Tibial nerve (tissue), 4 donors: ENCODE measurements at regions not wholly inside any gene's neighbourhood (a gene's known extent, or its start where the extent isn't known, plus 50 kb on each side); places are given as distances from the start of the nearest gene placed in this dataset.

Experiments
- DNase-seq, 2 donors: peaks; one replicate each; pipeline ENCODE4 v3.0.0-alpha.2; 2019; ENCODE audit warnings: low spot score in 2 of 2
- H3K27ac ChIP-seq, 4 donors: fragments of 200-600 bp; sonication (generic) in 3 of 4; one replicate each; pipeline ENCODE4 v1.5.1; 2017 to 2019; ENCODE audit warnings: mild to moderate bottlenecking in 1 of 4
- H3K27me3 ChIP-seq, 2 donors: fragments of 200-600 bp; sonication (generic) in 1 of 2; one replicate each; pipeline versions ENCODE4 v1.5.1 to v1.6.0; 2017 to 2019
- H3K36me3 ChIP-seq, 3 donors: fragments of 200-600 bp; sonication (generic); one replicate each; pipeline ENCODE4 v1.5.1; 2018 to 2019
- H3K4me1 ChIP-seq, 4 donors: fragments of 200-600 bp; sonication (generic) in 3 of 4; one replicate each; pipeline ENCODE4 v1.5.1; 2017 to 2019
- H3K4me3 ChIP-seq, 4 donors: fragments of 200-600 bp; sonication (generic) in 3 of 4; one replicate each; pipeline ENCODE4 v1.5.1; 2017 to 2019; ENCODE audit warnings: mild to moderate bottlenecking in 1 of 4, moderate library complexity in 1 of 4
- H3K9me3 ChIP-seq, 4 donors: fragments of 200-600 bp; sonication (generic) in 3 of 4; one replicate each; pipeline ENCODE4 v1.5.1; 2017 to 2019
- CTCF ChIP-seq, 5 experiments: fragments of 200-600 bp in 3 of 5; fragments of 450-650 bp in 2 of 5; sonication (generic) in 3 of 5; IDR thresholded peaks; one replicate each; pipeline ENCODE4 v1.5.1; 2016 to 2019; ENCODE audit warnings: antibody characterized with exemption in 5 of 5, mild to moderate bottlenecking in 3 of 5, moderate library complexity in 2 of 5
- EP300 ChIP-seq, 2 donors: sonication (generic); formaldehyde crosslinking; IDR thresholded peaks; one replicate each; pipeline ENCODE4 v1.6.1; 2017; ENCODE audit warnings: antibody characterized with exemption in 2 of 2, mild to moderate bottlenecking in 1 of 2
- POLR2A ChIP-seq, 2 donors: fragments of 450-650 bp; IDR thresholded peaks; one replicate each; pipeline ENCODE4 v1.6.1; 2017; ENCODE audit warnings: antibody characterized with exemption in 2 of 2, mild to moderate bottlenecking in 2 of 2, moderate library complexity in 2 of 2
- WGBS, 2 donors: methylation state at CpG; one replicate each; pipeline ENCODE4 v1.1.5; 2018; 5-methylcytosine and 5-hydroxymethylcytosine counted together

DNA sequence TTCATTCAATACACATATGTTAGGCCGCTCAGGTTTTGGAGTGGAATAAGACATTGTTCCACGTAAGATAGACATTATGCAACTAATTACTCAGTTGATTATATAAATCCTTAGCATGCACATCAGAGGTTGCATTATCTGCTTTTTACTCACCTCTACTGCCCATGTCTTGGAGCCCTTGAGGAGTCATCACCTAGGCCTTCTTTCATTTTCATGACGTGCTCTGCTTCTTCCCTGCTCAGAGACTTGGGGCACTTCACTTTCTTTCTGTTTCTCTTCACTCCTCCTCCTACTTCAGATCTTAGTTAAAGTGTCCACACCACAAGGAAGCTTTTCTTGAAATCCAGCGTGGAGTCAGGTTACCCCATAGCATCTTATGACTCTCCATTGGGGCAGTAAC lies 241.1 kb downstream of the TLR4 start:
- H3K27me3 ChIP-seq: no peaks in the 10 kb centered on the region
- TF ChIP-seq EP300 (IDR thresholded peaks at IDR 0.05): no peak
- TF ChIP-seq POLR2A (IDR thresholded peaks at IDR 0.05): no peak
- no peak for TF ChIP-seq CTCF (IDR thresholded peaks at IDR 0.05)
- 61 to 83% methylated on average over 4 of the region's 4 CpGs for WGBS, 2 donors
- H3K4me1 ChIP-seq: no peaks in the 10 kb centered on the region
- no peaks in the 10 kb centered on the region for H3K36me3 ChIP-seq
- no peaks in the 10 kb centered on the region for H3K9me3 ChIP-seq
- no peak overlapping the region for H3K4me3 ChIP-seq
- DNase-seq: no peak
- no peak overlapping the region for H3K27ac ChIP-seq

DNA sequence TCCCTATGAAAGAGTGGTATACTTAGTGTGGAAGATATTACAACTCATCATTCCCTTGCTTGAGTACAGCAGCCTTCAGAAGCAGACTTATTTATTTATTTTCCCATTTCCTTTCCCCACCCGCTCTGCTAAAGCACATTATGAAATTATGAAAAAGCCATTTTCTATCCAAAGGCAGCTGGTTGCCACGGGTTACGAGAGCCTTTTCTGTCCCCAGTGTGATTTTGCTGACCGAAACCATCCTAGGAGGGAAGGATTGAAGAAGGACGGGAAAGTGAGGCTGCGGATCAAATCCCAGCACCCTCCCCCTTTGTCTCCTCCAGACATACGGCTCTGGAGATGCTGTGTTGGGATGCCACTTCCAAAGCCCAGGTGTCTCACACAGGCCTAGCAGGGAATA lies 246.9 kb downstream of the TLR4 start:
- no peak for DNase-seq
- H3K27me3 ChIP-seq: no peaks in the 10 kb centered on the region
- no peak overlapping the region for H3K27ac ChIP-seq
- no peak overlapping the region for H3K4me3 ChIP-seq
- no peak for TF ChIP-seq POLR2A (IDR thresholded peaks at IDR 0.05)
- no peak for TF ChIP-seq CTCF (IDR thresholded peaks at IDR 0.05)
- no peak for TF ChIP-seq EP300 (IDR thresholded peaks at IDR 0.05)
- 88 to 89% methylated on average over 7 of the region's 7 CpGs for WGBS, 2 donors
- no peaks in the 10 kb centered on the region for H3K9me3 ChIP-seq
- H3K4me1 ChIP-seq: no peaks in the 10 kb centered on the region
- H3K36me3 ChIP-seq: no peaks in the 10 kb centered on the region

- 37 to 46% methylated on average over 2 of the region's 2 CpGs for whole genome bisulfite sequencing, 2 donors
Observed at GRCh38 chr9:117952581-117952980, 248.4 kb downstream of the TLR4 start.

GRCh38 chr9:117957267-117957666 lies 253.1 kb downstream of the TLR4 start:
- no peak for TF ChIP-seq POLR2A (IDR thresholded peaks at IDR 0.05)
- no peak for TF ChIP-seq CTCF (IDR thresholded peaks at IDR 0.05)
- no peak for TF ChIP-seq EP300 (IDR thresholded peaks at IDR 0.05)
- no peak overlapping the region for H3K27ac ChIP-seq
- WGBS, 2 donors: 66 to 73% methylated on average over 2 of the region's 2 CpGs
- no peaks in the 10 kb centered on the region for H3K4me1 ChIP-seq
- no peak overlapping the region for H3K4me3 ChIP-seq
- no peaks in the 10 kb centered on the region for H3K36me3 ChIP-seq
- no peak for DNase-seq
- H3K9me3 ChIP-seq: no peaks in the 10 kb centered on the region
- no peaks in the 10 kb centered on the region for H3K27me3 ChIP-seq

More at GRCh38 chr9:117952581-117952980, 248.4 kb downstream of the TLR4 start:
- TF ChIP-seq POLR2A (IDR thresholded peaks at IDR 0.05): no peak
- no peak for TF ChIP-seq EP300 (IDR thresholded peaks at IDR 0.05)
- TF ChIP-seq CTCF (IDR thresholded peaks at IDR 0.05): no peak
- H3K4me3 ChIP-seq: no peak overlapping the region
- H3K36me3 ChIP-seq: no peaks in the 10 kb centered on the region
- H3K27me3 ChIP-seq: no peaks in the 10 kb centered on the region
- no peaks in the 10 kb centered on the region for H3K4me1 ChIP-seq
- no peaks in the 10 kb centered on the region for H3K9me3 ChIP-seq
- DNase-seq: no peak
- H3K27ac ChIP-seq: no peak overlapping the region

DNA sequence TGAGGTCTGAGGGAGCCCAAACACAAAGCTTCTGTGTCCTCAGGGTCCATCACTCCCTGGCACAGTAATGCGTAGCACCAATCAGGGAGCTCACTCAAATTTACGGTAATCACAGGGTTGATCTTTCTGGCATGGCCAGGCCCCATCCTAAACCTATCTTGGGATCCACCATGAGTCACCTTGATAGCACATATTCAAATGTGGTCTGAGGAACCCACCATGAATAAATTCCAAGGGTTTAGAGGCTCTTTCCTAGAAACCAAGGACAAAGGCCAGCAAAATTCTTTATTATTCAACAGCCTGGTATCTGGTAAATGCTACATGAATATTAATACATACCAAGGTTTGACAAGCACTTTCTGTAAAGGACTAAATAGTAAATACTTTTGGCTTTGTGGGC lies 254.5 kb downstream of the TLR4 start:
- Histone ChIP-seq H3K9me3 (no peaks in the 10 kb centered on the region), H3K4me3 (no peak overlapping the region), H3K4me1 (no peaks in the 10 kb centered on the region), H3K36me3 (no peaks in the 10 kb centered on the region), H3K27me3 (no peaks in the 10 kb centered on the region), H3K27ac (no peak overlapping the region)
- DNase-seq: no peak
- 93 to 96% methylated on average over 2 of the region's 2 CpGs for WGBS, 2 donors
- no peak for TF ChIP-seq CTCF (IDR thresholded peaks at IDR 0.05)
- TF ChIP-seq EP300 (IDR thresholded peaks at IDR 0.05): no peak
- no peak for TF ChIP-seq POLR2A (IDR thresholded peaks at IDR 0.05)
